ENCODE measurements at regions not wholly inside any gene's neighbourhood (a gene's known extent, or its start where the extent isn't known, plus 50 kb on each side); places are given as distances from the start of the nearest gene placed in this dataset.

- TF ChIP-seq ZFX (IDR thresholded peaks at IDR 0.05; ENCODE audit: borderline replicate concordance) (no peak), CTCF (IDR thresholded peaks at IDR 0.05) (no peak)
Observed at GRCh38 chr4:176957353-176958118, 164.8 kb upstream of the VEGFC start.
